Brain microvascular endothelial cell (primary cell): ENCODE measurements at regions not wholly inside any gene's neighbourhood (a gene's known extent, or its start where the extent isn't known, plus 50 kb on each side); places are given as distances from the start of the nearest gene placed in this dataset.
"Not testable (repeated sequence)": the region's sequence is repeated elsewhere in the genome, so short reads cannot be mapped to it uniquely, and the experiment has no call there.

Experiments used
- DNase-seq: peaks from one replicate; pipeline ENCODE4 v3.0.0-alpha.2; 2020
- H3K27ac ChIP-seq: fragments of 250-450 bp; sonication (Bioruptor Pico); 2 replicates; pipeline ENCODE4 v1.5.1; 2020; ENCODE audit warnings: mild to moderate bottlenecking, moderate library complexity
- H3K27me3 ChIP-seq: fragments of 250-450 bp; sonication (Bioruptor Pico); replicated peaks from 2 replicates; pipeline ENCODE4 v1.5.1; 2020; ENCODE audit warnings: mild to moderate bottlenecking
- H3K36me3 ChIP-seq: fragments of 250-450 bp; sonication (Bioruptor Pico); replicated peaks from 2 replicates; pipeline ENCODE4 v1.5.1; 2020; ENCODE audit warnings: mild to moderate bottlenecking
- H3K4me3 ChIP-seq: 2 replicates; pipeline ENCODE4 v1.5.1; 2011; ENCODE audit warnings: low read depth, mild to moderate bottlenecking, control low read depth, low read length, moderate library complexity
- CTCF ChIP-seq: IDR thresholded peaks from 2 replicates; pipeline ENCODE4 v1.5.1; 2011; ENCODE audit warnings: low read depth, mild to moderate bottlenecking, moderate library complexity, low read length, control low read depth, inconsistent platforms; ENCODE audit errors: missing control alignments
- in situ Hi-C: cut with HindIII; loops from 2 replicates; pipeline ENCODE4 v1.10.0; 2017; ENCODE audit warnings: low sequenced_read_pairs, low pct_ligation_motif_present

- Histone ChIP-seq H3K36me3 (no peaks in the 10 kb centered on the region), H3K27me3 (no peaks in the 10 kb centered on the region), H3K27ac (no peak overlapping the region), H3K4me3 (no peak overlapping the region)
- DNase-seq = no peak
- in situ Hi-C loops = no loop called here
- TF ChIP-seq CTCF = no peak
Observed at GRCh38 chr5:89187268-89187667, 304.3 kb upstream of the MEF2C start.

GRCh38 chr5:89181546-89181945, 298.6 kb upstream of the MEF2C start:
- in situ Hi-C loops = no loop called here

GRCh38 chr5:89179731-89180130, 296.7 kb upstream of the MEF2C start:
- no peak for TF ChIP-seq CTCF
- H3K4me3 ChIP-seq = no peak overlapping the region
- in situ Hi-C loops = no loop called here
- no peak for DNase-seq
- H3K27ac ChIP-seq = no peak overlapping the region
- no peaks in the 10 kb centered on the region for H3K27me3 ChIP-seq
- H3K36me3 ChIP-seq = no peaks in the 10 kb centered on the region

More at GRCh38 chr5:89181546-89181945, 298.6 kb upstream of the MEF2C start:
- Histone ChIP-seq H3K36me3 (no peaks in the 10 kb centered on the region), H3K27ac (no peak overlapping the region), H3K4me3 (no peak overlapping the region), H3K27me3 (no peaks in the 10 kb centered on the region)
- DNase-seq = no peak
- TF ChIP-seq CTCF = no peak

GRCh38 chr5:89178541-89178940, 295.6 kb upstream of the MEF2C start:
- Histone ChIP-seq H3K27ac (no peak overlapping the region), H3K27me3 (no peaks in the 10 kb centered on the region), H3K4me3 (no peak overlapping the region), H3K36me3 (no peaks in the 10 kb centered on the region)
- TF ChIP-seq CTCF = no peak
- DNase-seq = no peak
- in situ Hi-C loops = no loop called here

GRCh38 chr5:89173528-89173927, 290.5 kb upstream of the MEF2C start:
- in situ Hi-C loops = no loop called here
- no peak for TF ChIP-seq CTCF
- no peak for DNase-seq
- H3K27me3 ChIP-seq = no peaks in the 10 kb centered on the region
- no peaks in the 10 kb centered on the region for H3K36me3 ChIP-seq
- H3K27ac ChIP-seq = no peak overlapping the region
- no peak overlapping the region for H3K4me3 ChIP-seq

- no peak overlapping the region for H3K27ac ChIP-seq
- in situ Hi-C loops = no loop called here
- TF ChIP-seq CTCF = no peak
Observed at GRCh38 chr5:89168766-89169165, 285.8 kb upstream of the MEF2C start.

GRCh38 chr5:89164703-89165102, 281.7 kb upstream of the MEF2C start:
- H3K36me3 ChIP-seq, H3K27me3 ChIP-seq, H3K27ac ChIP-seq, H3K4me3 ChIP-seq, in situ Hi-C loops, DNase-seq: not testable (repeated sequence)

More at GRCh38 chr5:89168766-89169165, 285.8 kb upstream of the MEF2C start:
- Histone ChIP-seq H3K27me3 (no peaks in the 10 kb centered on the region), H3K36me3 (no peaks in the 10 kb centered on the region), H3K4me3 (no peak overlapping the region)
- no peak for DNase-seq
